ENCODE measurements at regions not wholly inside any gene's neighbourhood (a gene's known extent, or its start where the extent isn't known, plus 50 kb on each side); places are given as distances from the start of the nearest gene placed in this dataset.
A peak's percentile ranks its signal among the peaks of the same experiment; 100 is the strongest.
"Not testable (repeated sequence)": the region's sequence is repeated elsewhere in the genome, so short reads cannot be mapped to it uniquely, and the experiment has no call there.

DNA sequence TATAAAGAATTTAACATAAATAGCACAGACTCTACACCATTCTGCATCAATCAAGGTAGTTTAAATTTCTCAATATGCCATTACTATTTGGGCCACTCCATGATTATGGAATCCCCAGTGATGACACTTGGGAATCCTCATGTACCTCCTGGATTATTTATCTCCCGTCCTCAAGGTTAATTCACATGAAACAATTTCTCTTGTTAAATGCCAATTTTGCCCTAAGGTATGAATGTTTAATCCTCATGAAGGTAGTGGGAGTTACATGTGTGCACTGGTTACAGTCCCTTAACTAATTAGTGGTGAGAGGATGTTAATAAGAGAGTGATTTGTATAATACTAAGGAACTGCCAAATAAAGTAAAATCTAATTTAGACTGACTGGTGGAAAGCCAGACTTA is 372.3 kb upstream of the MDFIC2 start:
- ChIA-PET POLR2A (no interaction called here), CTCF (no interaction called here)
- Mint-ChIP-seq H3K27ac (no peak overlapping the region), H3K4me1 (no peaks in the 10 kb centered on the region), H3K36me3 (ENCODE audit: low read depth) (no peaks in the 10 kb centered on the region), H3K9me3 (ENCODE audit: low read depth) (peaks cover 4% of the 10 kb centered on the region), H3K4me3 (no peak overlapping the region), H3K27me3 (peaks cover 28% of the 10 kb centered on the region)
- ATAC-seq (no peak), DNase-seq (no peak)
- intact Hi-C loops (cut with DNase I, micrococcal nuclease): no loop called here

DNA sequence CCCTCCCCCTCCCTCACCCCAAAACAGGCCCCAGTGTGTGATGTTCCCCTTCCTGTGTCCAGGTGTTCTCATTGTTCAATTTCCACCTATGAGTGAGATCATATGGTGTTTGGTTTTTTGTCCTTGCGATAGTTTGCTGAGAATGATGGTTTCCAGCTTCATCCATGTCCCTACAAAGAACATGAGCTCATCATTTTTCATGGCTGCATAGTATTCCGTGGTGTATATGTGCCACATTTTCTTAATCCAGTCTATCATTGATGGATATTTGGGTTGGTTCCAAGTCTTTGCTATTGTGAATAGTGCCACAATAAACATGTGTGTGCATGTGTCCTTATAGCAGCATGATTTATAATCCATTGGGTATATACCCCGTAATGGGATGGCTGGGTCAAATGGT is 363.4 kb upstream of the MDFIC2 start:
- CTCF ChIA-PET; H3K9me3 Mint-ChIP-seq (ENCODE audit: low read depth); H3K36me3 Mint-ChIP-seq (ENCODE audit: low read depth); ATAC-seq; H3K4me3 Mint-ChIP-seq; H3K27ac Mint-ChIP-seq; H3K4me1 Mint-ChIP-seq; intact Hi-C loops (cut with DNase I, micrococcal nuclease); DNase-seq; POLR2A ChIA-PET: not testable (repeated sequence)
- H3K27me3 Mint-ChIP-seq: peaks cover 17% of the 10 kb centered on the region

DNA sequence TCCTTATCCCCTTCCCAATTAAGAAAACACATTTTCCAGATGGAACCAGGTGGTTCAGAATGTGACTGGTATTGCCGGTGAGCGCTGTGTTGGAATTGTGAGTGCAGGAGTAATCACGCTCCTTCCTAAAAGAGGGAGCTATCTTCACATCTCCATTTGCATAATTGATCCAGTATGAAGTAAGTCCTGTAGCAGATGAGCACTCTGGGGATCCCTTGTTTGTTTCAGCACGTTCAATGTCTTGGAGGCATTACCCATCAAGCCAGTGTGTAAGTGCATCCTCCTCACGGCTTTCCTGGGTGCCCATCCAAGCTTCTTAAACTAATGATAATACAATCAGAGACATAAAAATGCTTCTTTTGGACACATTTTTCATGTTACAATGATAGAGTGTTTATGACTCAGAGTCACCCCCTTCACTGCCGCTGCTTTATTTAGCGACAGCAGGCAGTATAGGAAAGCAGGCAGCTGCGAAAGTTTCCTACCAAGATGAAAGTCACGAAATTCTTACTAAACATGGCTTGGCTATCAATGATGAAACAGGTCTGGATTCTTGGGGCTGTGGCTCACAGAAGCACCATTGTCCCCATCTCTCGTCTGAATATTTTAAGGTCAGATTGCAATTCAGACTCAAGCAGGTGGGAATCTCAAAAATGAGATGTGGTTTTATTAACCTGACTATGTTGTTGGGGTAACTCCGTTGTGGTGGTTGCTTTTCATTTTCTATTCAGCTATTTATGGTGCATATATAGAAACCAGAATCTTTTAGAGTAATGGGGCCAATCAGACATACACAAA is 346.3 kb upstream of the MDFIC2 start:
- H3K9me3 Mint-ChIP-seq (ENCODE audit: low read depth): peaks cover 3% of the 10 kb centered on the region
- intact Hi-C loops (cut with DNase I, micrococcal nuclease): no loop called here
- no peaks in the 10 kb centered on the region for H3K36me3 Mint-ChIP-seq (ENCODE audit: low read depth)
- H3K27ac Mint-ChIP-seq: no peak overlapping the region
- H3K4me3 Mint-ChIP-seq: no peak overlapping the region
- peaks cover 14% of the 10 kb centered on the region for H3K27me3 Mint-ChIP-seq
- ChIA-PET POLR2A (no interaction called here), CTCF (interaction anchor here (0.7 to 1.1 kb wide), 2 partner anchors 118 to 119 kb away, joined by 3 to 4 read pairs; no protein-coding TSS in a partner anchor)
- H3K4me1 Mint-ChIP-seq: no peaks in the 10 kb centered on the region
- ATAC-seq (no peak), DNase-seq (no peak)

DNA sequence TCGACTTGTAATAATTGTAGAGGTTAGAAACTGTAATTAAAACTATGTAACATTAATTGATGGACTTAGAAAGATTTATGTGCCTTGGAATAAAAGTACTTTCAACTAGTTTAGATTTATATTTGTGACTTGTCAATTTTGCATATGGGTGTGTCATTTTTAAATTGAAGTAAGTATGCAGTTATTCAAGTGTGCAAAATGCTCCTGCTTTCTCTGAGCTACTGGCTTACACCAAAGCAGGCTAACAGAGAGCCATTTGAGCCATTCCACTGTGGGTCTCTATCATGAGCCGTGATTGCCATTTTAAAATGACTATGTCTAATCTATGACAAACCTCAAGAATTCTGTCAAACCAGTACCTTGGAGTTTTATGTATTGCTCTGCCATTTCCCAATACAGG is 345.0 kb upstream of the MDFIC2 start:
- Mint-ChIP-seq H3K4me1 (no peaks in the 10 kb centered on the region), H3K9me3 (ENCODE audit: low read depth) (peaks cover 3% of the 10 kb centered on the region), H3K27me3 (peaks cover 17% of the 10 kb centered on the region), H3K27ac (no peak overlapping the region), H3K36me3 (ENCODE audit: low read depth) (no peaks in the 10 kb centered on the region), H3K4me3 (no peak overlapping the region)
- ATAC-seq (no peak), DNase-seq (no peak)
- POLR2A ChIA-PET: interaction anchor here (0.7 kb wide), 1 partner anchor 64 kb away, joined by 3 read pairs; no protein-coding TSS in a partner anchor
- intact Hi-C loops (cut with DNase I, micrococcal nuclease): no loop called here
- CTCF ChIA-PET: no interaction called here

DNA sequence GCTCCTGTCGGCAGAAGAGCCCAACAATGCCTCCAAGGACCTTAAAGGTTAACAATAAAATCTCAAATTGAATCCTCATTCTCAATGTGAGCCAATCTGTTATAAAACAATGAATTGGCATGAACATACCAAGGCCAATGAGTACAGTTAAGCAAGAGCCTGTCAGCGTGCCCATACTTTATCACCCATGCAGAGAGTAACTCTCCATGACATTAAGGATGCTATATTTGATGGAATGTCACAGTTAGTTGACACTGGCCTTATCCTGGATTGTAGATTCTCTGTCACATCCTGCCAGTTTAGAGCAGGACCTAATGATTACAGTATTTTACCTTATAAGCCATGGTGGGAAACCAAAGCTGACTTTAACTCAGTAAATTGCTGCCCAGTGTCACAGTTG is 335.4 kb upstream of the MDFIC2 start:
- intact Hi-C loops (cut with DNase I, micrococcal nuclease): no loop called here
- peaks cover 1% of the 10 kb centered on the region for H3K9me3 Mint-ChIP-seq (ENCODE audit: low read depth)
- DNase-seq (no peak), ATAC-seq (no peak)
- no peak overlapping the region for H3K4me3 Mint-ChIP-seq
- H3K27me3 Mint-ChIP-seq: peaks cover 16% of the 10 kb centered on the region
- POLR2A ChIA-PET: no interaction called here
- CTCF ChIA-PET: interaction anchor here (1.1 kb wide), 1 partner anchor 97 kb away, joined by 3 read pairs; no protein-coding TSS in a partner anchor
- H3K27ac Mint-ChIP-seq: no peak overlapping the region
- no peaks in the 10 kb centered on the region for H3K4me1 Mint-ChIP-seq
- H3K36me3 Mint-ChIP-seq (ENCODE audit: low read depth): no peaks in the 10 kb centered on the region

DNA sequence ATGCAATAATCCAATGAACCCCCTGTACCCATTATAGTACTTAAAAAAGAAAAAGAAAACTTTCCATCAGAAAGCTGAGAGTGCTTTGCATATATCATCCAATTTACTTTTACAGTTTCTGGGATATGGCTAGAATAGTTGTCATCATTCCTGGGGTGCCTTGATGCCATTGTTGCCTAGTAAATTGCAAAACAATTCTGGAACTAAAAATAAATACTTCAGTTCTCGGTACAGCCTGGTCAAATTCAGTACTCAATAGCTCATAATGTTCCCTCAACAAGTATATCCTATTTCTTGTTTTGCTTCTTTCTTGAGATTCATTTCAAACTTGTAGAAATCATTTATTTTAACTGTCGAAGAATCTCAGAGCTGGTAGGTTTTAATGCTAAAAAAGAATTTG is 334.7 kb upstream of the MDFIC2 start:
- no peak for ATAC-seq
- Mint-ChIP-seq H3K36me3 (ENCODE audit: low read depth) (no peaks in the 10 kb centered on the region), H3K4me1 (no peaks in the 10 kb centered on the region), H3K27me3 (peaks cover 17% of the 10 kb centered on the region), H3K27ac (no peak overlapping the region), H3K4me3 (no peak overlapping the region), H3K9me3 (ENCODE audit: low read depth) (peaks cover 1% of the 10 kb centered on the region)
- CTCF ChIA-PET: interaction anchor here (1.1 kb wide), 1 partner anchor 96 kb away, joined by 3 read pairs; no protein-coding TSS in a partner anchor
- no peak for DNase-seq
- POLR2A ChIA-PET: no interaction called here
- intact Hi-C loops (cut with DNase I, micrococcal nuclease): no loop called here

DNA sequence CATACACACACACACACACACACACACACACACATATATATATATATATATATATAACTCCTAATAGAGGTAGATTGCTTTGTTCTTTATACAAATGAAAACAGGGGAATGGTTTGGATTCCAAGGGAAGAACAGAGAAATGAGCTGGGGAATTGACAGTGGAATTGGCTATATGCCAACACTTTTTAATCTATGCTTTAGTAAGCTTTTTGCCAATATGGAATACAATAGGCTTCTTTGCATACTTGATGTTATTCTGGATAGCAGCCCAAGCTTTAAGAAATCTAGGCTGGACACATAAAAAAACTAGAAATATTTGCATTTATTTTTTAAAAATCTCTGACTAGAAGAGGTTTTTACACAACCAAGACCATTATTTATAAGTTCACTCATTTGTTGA is 334.2 kb upstream of the MDFIC2 start:
- DNase-seq (no peak), ATAC-seq (no peak)
- Mint-ChIP-seq H3K4me1 (no peaks in the 10 kb centered on the region), H3K4me3 (no peak overlapping the region), H3K36me3 (ENCODE audit: low read depth) (no peaks in the 10 kb centered on the region), H3K9me3 (ENCODE audit: low read depth) (peaks cover 1% of the 10 kb centered on the region), H3K27ac (no peak overlapping the region), H3K27me3 (peaks cover 19% of the 10 kb centered on the region)
- intact Hi-C loops (cut with DNase I, micrococcal nuclease): no loop called here
- ChIA-PET POLR2A (no interaction called here), CTCF (interaction anchor here (1.1 kb wide), 1 partner anchor 96 kb away, joined by 3 read pairs; no protein-coding TSS in a partner anchor)

DNA sequence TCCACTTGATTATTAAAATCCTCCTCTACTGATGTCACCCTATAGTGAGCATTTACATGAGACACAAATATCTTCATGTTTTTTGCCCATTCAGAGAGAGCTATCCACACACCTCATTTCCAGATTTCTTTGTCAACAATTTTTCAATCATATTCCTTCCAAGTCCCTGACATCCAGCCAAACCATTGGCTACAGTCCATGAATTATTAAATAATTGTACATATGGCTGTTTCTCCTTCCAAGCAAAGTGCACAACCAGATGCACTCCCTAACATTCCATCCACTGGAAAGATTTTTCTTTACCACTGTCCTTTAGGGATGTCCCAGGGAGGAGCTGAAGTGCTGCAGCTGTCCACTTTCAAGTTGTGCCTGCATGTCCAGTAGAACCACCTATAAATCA is 328.0 kb upstream of the MDFIC2 start:
- ChIA-PET CTCF (interaction anchor here (0.8 kb wide), 1 partner anchor 323 kb away, joined by 4 read pairs; no protein-coding TSS in a partner anchor), POLR2A (no interaction called here)
- Mint-ChIP-seq H3K27ac (no peak overlapping the region), H3K9me3 (ENCODE audit: low read depth) (peaks cover 1% of the 10 kb centered on the region), H3K36me3 (ENCODE audit: low read depth) (no peaks in the 10 kb centered on the region), H3K4me3 (no peak overlapping the region), H3K4me1 (no peaks in the 10 kb centered on the region), H3K27me3 (peaks cover 29% of the 10 kb centered on the region)
- no peak for ATAC-seq
- intact Hi-C loops (cut with DNase I, micrococcal nuclease): no loop called here
- DNase-seq: no peak

DNA sequence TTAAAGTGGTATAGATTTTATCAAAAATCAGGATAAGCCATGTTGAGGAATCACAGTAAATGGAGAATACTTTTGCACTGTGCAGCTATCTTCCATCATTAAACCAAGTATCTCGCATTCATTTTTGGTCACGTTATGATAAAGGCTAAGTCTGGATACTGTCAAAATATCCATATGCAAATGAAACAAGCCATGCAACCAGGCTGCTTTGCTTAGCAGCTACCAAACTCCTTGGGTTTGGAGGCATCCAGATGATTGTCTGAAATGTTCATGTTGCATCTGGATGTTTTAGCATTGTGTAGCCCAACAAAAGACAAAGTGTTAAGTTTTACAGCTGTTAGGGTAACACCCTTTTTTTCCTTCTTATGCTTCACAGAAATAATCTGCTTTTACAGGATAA is 322.9 kb upstream of the MDFIC2 start:
- Mint-ChIP-seq H3K36me3 (ENCODE audit: low read depth) (no peaks in the 10 kb centered on the region), H3K27me3 (peaks cover 31% of the 10 kb centered on the region), H3K4me1 (no peaks in the 10 kb centered on the region), H3K9me3 (ENCODE audit: low read depth) (no peaks in the 10 kb centered on the region), H3K27ac (no peak overlapping the region), H3K4me3 (no peak overlapping the region)
- ATAC-seq: no peak
- ChIA-PET POLR2A (no interaction called here), CTCF (no interaction called here)
- DNase-seq: no peak
- intact Hi-C loops (cut with DNase I, micrococcal nuclease): no loop called here

DNA sequence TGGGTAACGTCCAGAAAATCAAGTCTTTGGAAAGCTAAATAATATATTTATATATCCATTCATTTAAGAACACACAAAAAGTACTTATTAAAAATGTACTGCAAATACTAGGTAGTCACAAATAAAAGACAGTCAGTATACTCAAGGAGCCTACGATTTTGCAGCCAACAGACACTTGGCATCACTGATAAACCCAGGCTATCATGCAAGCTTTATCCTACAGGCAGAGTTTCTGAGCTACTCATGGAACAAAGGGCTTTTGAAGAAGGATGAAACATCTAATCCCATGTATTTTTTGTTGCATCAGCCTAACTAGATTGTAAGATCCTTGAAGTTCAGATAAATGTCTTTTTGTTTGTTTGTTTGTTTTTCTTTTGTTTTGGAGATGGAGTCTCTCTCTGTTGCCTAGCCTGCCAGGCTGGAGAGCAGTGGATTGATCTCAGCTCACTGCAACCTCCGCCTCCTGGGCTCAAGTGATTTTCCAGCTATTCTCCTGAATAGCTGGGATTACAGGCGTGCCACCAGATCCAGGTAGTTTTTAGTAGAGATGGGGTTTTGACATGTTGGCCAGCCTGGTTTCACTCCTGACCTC is 319.4 kb upstream of the MDFIC2 start:
- Mint-ChIP-seq H3K9me3 (ENCODE audit: low read depth) (no peaks in the 10 kb centered on the region), H3K27me3 (peaks cover 22% of the 10 kb centered on the region), H3K27ac (no peak overlapping the region), H3K4me1 (no peaks in the 10 kb centered on the region), H3K36me3 (ENCODE audit: low read depth) (no peaks in the 10 kb centered on the region), H3K4me3 (no peak overlapping the region)
- no peak for ATAC-seq
- intact Hi-C loops (cut with DNase I, micrococcal nuclease): no loop called here
- CTCF ChIA-PET: interaction anchor here (0.6 to 1.0 kb wide), 2 partner anchors 84 to 1049 kb away, joined by 3 read pairs; no protein-coding TSS in a partner anchor
- POLR2A ChIA-PET: no interaction called here
- no peak for DNase-seq

DNA sequence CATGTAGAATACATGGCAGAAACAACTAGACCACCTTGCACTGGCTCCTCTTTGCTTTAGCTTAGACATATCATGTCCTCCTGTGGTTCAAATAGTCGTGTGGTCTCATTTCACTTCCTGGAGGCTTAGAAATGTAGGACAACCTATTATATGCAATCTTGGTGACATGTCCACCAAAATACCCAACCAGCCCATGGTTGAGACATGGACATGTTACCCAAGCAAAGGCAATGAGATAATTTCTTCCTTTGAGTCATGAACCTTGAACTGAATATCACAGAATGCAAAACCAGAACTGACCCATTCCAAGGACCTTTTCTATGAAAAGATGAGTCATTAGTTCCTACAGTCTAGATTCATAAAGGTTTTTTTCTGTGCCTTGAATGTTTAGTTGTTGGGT is 309.0 kb upstream of the MDFIC2 start:
- DNase-seq: no peak
- ChIA-PET CTCF (interaction anchor here (0.6 kb wide), 1 partner anchor 35 kb away, joined by 3 read pairs; no protein-coding TSS in a partner anchor), POLR2A (interaction anchor here (0.5 kb wide), 1 partner anchor 269 kb away, joined by 3 read pairs; no protein-coding TSS in a partner anchor)
- Mint-ChIP-seq H3K27ac (no peak overlapping the region), H3K27me3 (peaks cover 36% of the 10 kb centered on the region), H3K4me3 (no peak overlapping the region), H3K4me1 (peaks cover 4% of the 10 kb centered on the region), H3K9me3 (ENCODE audit: low read depth) (no peaks in the 10 kb centered on the region), H3K36me3 (ENCODE audit: low read depth) (no peaks in the 10 kb centered on the region)
- intact Hi-C loops (cut with DNase I, micrococcal nuclease): no loop called here
- ATAC-seq: peak; percentile 66

DNA sequence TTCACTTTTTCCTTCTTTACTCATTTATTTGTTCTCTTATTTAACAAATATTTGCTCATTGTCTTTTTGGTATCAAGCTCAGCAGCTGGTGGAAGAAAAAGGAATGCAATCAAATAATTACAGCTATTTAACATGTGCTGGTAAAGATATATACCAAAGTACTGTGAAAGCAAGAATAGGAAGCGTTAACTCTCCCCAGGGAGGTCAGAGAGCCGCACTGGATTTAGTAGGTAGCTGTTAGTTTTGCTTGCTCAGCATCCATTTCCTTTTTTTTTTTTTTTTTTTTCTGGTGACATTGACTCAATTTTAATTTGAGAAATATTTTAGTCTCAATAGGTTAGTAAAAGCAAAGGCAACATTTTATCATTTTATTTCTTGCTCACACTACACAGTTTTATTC is 308.5 kb upstream of the MDFIC2 start:
- H3K9me3 Mint-ChIP-seq (ENCODE audit: low read depth): no peaks in the 10 kb centered on the region
- H3K4me3 Mint-ChIP-seq: no peak overlapping the region
- intact Hi-C loops (cut with DNase I, micrococcal nuclease): no loop called here
- CTCF ChIA-PET: interaction anchor here (0.6 kb wide), 2 partner anchors 36 to 796 kb away, joined by 3 read pairs; no protein-coding TSS in a partner anchor
- H3K36me3 Mint-ChIP-seq (ENCODE audit: low read depth): no peaks in the 10 kb centered on the region
- ATAC-seq: no peak
- no peak overlapping the region for H3K27ac Mint-ChIP-seq
- no peak for DNase-seq
- POLR2A ChIA-PET: no interaction called here
- H3K27me3 Mint-ChIP-seq: peaks cover 36% of the 10 kb centered on the region
- H3K4me1 Mint-ChIP-seq: peaks cover 4% of the 10 kb centered on the region
